Calu3 (cell line): ENCODE measurements at regions not wholly inside any gene's neighbourhood (a gene's known extent, or its start where the extent isn't known, plus 50 kb on each side); places are given as distances from the start of the nearest gene placed in this dataset.
"Not testable (repeated sequence)": the region's sequence is repeated elsewhere in the genome, so short reads cannot be mapped to it uniquely, and the experiment has no call there.

Experiments used
- BruUV-seq: library from RNA; stranded (reverse); fragments of 400-500 nt; replicated peaks from 2 replicates; lab custom pipeline; 2021; lab: Mats Ljungman, UMichigan
- CTCF ChIA-PET: fragments of 300-600 bp; sonication (Branson Sonifier 250); formaldehyde crosslinking; loops from one replicate; lab custom pipeline; 2022; ENCODE audit warnings: antibody characterized with exemption; lab: Charles Lee
- DNase-seq: peaks from one replicate; pipeline ENCODE4 v3.0.0; 2022
- H3K27ac Mint-ChIP-seq: one replicate; pipeline ENCODE4 v1.8.0; 2022; ENCODE audit warnings: mixed read lengths; ENCODE audit not compliant: unreplicated experiment
- H3K27me3 Mint-ChIP-seq: one replicate; pipeline ENCODE4 v1.8.0; 2022; ENCODE audit warnings: mixed read lengths; ENCODE audit not compliant: unreplicated experiment
- H3K36me3 Mint-ChIP-seq: one replicate; pipeline ENCODE4 v1.8.0; 2022; ENCODE audit warnings: mild to moderate bottlenecking, moderate library complexity, mixed read lengths; ENCODE audit not compliant: insufficient read depth, unreplicated experiment
- H3K4me1 Mint-ChIP-seq: one replicate; pipeline ENCODE4 v1.8.0; 2022; ENCODE audit warnings: mild to moderate bottlenecking, low read depth, mixed read lengths; ENCODE audit not compliant: unreplicated experiment
- H3K4me3 Mint-ChIP-seq: one replicate; pipeline ENCODE4 v1.8.0; 2022; ENCODE audit warnings: mild to moderate bottlenecking, low read depth, moderate library complexity, mixed read lengths; ENCODE audit not compliant: unreplicated experiment
- H3K9me3 Mint-ChIP-seq: one replicate; pipeline ENCODE4 v1.8.0; 2022; ENCODE audit warnings: low read depth, mixed read lengths; ENCODE audit not compliant: unreplicated experiment
- intact Hi-C: fragments of 100-400 bp; cut with micrococcal nuclease; formaldehyde crosslinking; loops from one replicate; pipeline ENCODE4 v1.10.0; 2022; ENCODE audit not compliant: unreplicated experiment
- TF ChIP-seq, protein P1 (sequence below): fragments of 200-600 bp; IDR thresholded peaks from one replicate; pipeline ENCODE4 v1.8.0; 2022; ENCODE audit warnings: antibody characterized with exemption; ENCODE audit not compliant: unreplicated experiment

DNA sequence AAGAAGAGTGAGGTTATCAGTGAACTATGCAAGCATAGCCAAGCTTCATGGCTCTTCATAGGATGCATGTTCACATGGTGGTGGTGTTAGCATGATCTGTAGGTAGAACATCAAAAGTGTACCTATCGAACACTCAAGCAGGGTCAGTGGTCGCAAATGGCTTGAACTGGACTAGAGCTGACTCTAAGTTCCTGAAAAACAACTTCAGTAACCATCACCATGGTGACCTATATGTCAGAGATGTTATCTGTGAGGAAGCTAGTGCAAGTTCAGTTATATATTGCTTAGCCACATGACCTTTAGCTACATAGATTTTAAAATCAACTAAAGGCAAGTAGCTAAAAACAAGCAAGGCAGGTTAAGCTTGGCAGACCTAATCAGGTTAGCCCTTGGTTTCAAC lies 163.1 kb upstream of the AGR3 start:
- CTCF ChIA-PET = interaction anchor here (0.6 to 1.1 kb wide), 2 partner anchors 62 to 494 kb away, joined by 3 to 9 read pairs; no protein-coding TSS in a partner anchor
- no peaks in the 10 kb centered on the region for H3K27me3 Mint-ChIP-seq
- TF ChIP-seq, protein P1, sequence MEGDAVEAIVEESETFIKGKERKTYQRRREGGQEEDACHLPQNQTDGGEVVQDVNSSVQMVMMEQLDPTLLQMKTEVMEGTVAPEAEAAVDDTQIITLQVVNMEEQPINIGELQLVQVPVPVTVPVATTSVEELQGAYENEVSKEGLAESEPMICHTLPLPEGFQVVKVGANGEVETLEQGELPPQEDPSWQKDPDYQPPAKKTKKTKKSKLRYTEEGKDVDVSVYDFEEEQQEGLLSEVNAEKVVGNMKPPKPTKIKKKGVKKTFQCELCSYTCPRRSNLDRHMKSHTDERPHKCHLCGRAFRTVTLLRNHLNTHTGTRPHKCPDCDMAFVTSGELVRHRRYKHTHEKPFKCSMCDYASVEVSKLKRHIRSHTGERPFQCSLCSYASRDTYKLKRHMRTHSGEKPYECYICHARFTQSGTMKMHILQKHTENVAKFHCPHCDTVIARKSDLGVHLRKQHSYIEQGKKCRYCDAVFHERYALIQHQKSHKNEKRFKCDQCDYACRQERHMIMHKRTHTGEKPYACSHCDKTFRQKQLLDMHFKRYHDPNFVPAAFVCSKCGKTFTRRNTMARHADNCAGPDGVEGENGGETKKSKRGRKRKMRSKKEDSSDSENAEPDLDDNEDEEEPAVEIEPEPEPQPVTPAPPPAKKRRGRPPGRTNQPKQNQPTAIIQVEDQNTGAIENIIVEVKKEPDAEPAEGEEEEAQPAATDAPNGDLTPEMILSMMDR = no peak
- no peak overlapping the region for H3K27ac Mint-ChIP-seq
- peaks cover 4% of the 10 kb centered on the region for H3K36me3 Mint-ChIP-seq
- peaks cover 53% of the 10 kb centered on the region for H3K4me1 Mint-ChIP-seq
- no peak overlapping the region for H3K4me3 Mint-ChIP-seq
- no peak for DNase-seq
- intact Hi-C loops = no loop called here
- no TSS peak for BruUV-seq
- H3K9me3 Mint-ChIP-seq = no peaks in the 10 kb centered on the region

DNA sequence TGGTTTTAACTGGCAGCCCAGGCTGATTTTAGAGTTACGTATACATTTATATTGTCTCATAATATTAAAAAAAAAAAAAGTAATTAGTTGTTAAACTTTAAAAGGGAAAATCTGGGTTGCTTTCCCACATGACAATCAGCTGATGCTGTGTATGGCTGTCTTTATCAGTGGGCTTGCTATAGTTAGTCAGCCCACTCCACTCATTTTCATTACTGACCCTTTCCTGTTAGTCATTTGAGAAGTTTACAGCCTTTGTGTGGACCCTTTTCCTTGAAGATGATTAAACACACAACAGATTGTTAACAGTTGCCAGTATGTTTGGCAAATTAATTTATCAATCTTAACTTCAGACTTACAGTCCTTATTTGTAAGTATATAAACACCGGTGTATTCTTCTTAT lies 164.5 kb upstream of the AGR3 start:
- H3K9me3 Mint-ChIP-seq = no peaks in the 10 kb centered on the region
- DNase-seq = no peak
- H3K4me1 Mint-ChIP-seq = peaks cover 43% of the 10 kb centered on the region
- no peak overlapping the region for H3K27ac Mint-ChIP-seq
- TF ChIP-seq, protein P1 = no peak
- H3K36me3 Mint-ChIP-seq = no peaks in the 10 kb centered on the region
- intact Hi-C loops = no loop called here
- CTCF ChIA-PET = no interaction called here
- no peaks in the 10 kb centered on the region for H3K27me3 Mint-ChIP-seq
- BruUV-seq = no TSS peak
- H3K4me3 Mint-ChIP-seq = no peak overlapping the region

DNA sequence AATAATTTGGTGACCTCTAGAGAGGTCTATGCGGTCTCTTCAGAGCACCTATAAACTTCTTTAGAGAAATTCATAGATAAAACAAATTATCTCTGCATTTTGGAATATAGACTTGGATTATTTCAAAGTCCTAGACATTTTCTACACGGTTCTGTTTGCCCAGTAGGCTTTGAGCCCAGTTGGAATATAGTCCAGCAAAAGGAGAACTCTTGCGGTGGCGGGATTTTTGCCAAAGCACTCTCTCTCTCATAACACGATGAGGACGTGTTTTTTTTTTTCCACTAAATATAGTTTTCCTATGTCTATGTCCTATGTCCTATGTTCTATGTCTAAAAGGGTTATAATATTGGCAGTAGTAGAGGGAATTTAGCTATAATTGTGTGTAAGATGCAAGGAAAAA lies 164.9 kb upstream of the AGR3 start:
- H3K4me3 Mint-ChIP-seq = no peak overlapping the region
- H3K27me3 Mint-ChIP-seq = no peaks in the 10 kb centered on the region
- peaks cover 39% of the 10 kb centered on the region for H3K4me1 Mint-ChIP-seq
- no peak overlapping the region for H3K27ac Mint-ChIP-seq
- no peaks in the 10 kb centered on the region for H3K36me3 Mint-ChIP-seq
- no TSS peak for BruUV-seq
- no peak for DNase-seq
- intact Hi-C loops = no loop called here
- TF ChIP-seq, protein P1 = no peak
- CTCF ChIA-PET = interaction anchor here (0.7 kb wide), 1 partner anchor 763 kb away, joined by 3 read pairs; no protein-coding TSS in a partner anchor
- H3K9me3 Mint-ChIP-seq = no peaks in the 10 kb centered on the region

DNA sequence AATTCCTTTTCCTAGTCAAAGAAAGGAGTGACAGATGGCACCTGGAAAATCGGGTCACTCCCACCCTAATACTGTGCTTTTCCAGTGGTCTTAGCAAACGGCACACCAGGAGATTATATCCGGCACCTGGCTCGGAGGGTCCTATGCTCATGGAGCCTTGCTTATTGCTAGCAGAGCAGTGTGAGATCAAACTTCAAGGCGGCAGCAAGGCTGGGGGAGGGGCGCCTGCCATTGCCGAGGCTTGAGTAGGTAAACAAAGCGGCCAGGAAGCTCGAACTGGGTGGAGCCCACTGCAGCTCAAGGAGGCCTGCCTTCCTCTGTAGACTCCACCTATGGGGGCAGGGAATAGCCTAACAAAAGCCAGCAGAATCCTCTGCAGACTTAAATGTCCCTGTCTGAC lies 171.4 kb upstream of the AGR3 start:
- H3K27me3 Mint-ChIP-seq, BruUV-seq, H3K4me3 Mint-ChIP-seq, H3K4me1 Mint-ChIP-seq, H3K9me3 Mint-ChIP-seq, intact Hi-C loops, H3K27ac Mint-ChIP-seq, H3K36me3 Mint-ChIP-seq, CTCF ChIA-PET, DNase-seq: not testable (repeated sequence)

DNA sequence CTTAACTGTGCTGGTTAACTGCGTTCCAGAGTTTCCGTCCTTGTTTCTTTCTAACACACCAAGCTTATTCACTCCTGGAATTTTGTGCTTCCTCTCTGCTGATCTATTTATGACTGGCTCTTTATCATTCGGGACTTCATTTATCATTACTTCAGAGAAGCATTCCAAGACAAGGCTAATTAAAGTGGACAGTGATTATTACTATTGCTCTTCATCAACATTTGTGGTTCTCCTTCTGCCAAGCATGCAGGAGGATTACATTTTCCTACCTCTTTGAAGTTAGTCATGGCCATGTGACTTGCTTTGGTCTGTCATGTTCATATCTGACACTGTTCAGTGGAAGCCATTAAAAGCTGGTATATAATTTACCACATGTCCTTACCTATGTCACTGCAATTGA lies 172.4 kb upstream of the AGR3 start:
- CTCF ChIA-PET = interaction anchor here (1.6 kb wide), 1 partner anchor 64 kb away, joined by 5 read pairs; no protein-coding TSS in a partner anchor
- H3K9me3 Mint-ChIP-seq = no peaks in the 10 kb centered on the region
- no peaks in the 10 kb centered on the region for H3K27me3 Mint-ChIP-seq
- no TSS peak for BruUV-seq
- intact Hi-C loops = no loop called here
- no peaks in the 10 kb centered on the region for H3K36me3 Mint-ChIP-seq
- TF ChIP-seq, protein P1 = no peak
- H3K4me3 Mint-ChIP-seq = no peak overlapping the region
- peaks cover 10% of the 10 kb centered on the region for H3K4me1 Mint-ChIP-seq
- no peak for DNase-seq
- H3K27ac Mint-ChIP-seq = no peak overlapping the region
